ENCODE measurements at regions not wholly inside any gene's neighbourhood (a gene's known extent, or its start where the extent isn't known, plus 50 kb on each side); places are given as distances from the start of the nearest gene placed in this dataset.

GRCh38 chr17:14935845-14936485 lies 329.2 kb downstream of the PMP22 start:
- no peak for TF ChIP-seq CTCF (IDR thresholded peaks at IDR 0.05)
- no peak overlapping the region for H3K4me3 ChIP-seq
- no peak for DNase-seq
- no peaks in the 10 kb centered on the region for H3K9me3 ChIP-seq
- intact Hi-C loops (cut with DNase I): no loop called here
- no peaks in the 10 kb centered on the region for H3K27me3 ChIP-seq
- H3K9ac ChIP-seq (ENCODE audit: low read depth in 2 of 2, low read length in 2 of 2): no peak overlapping the region
- no peaks in the 10 kb centered on the region for H3K4me1 ChIP-seq
- H3K27ac ChIP-seq: no peak overlapping the region
- H3K36me3 ChIP-seq: no peaks in the 10 kb centered on the region

- H3K4me3 ChIP-seq: no peak overlapping the region
- no peaks in the 10 kb centered on the region for H3K4me1 ChIP-seq
- no peaks in the 10 kb centered on the region for H3K9me3 ChIP-seq
- TF ChIP-seq CTCF (IDR thresholded peaks at IDR 0.05): no peak
- no peaks in the 10 kb centered on the region for H3K36me3 ChIP-seq
- no peak overlapping the region for H3K9ac ChIP-seq (ENCODE audit: low read depth in 2 of 2, low read length in 2 of 2)
- intact Hi-C loops (cut with DNase I): no loop called here
- H3K27ac ChIP-seq: no peak overlapping the region
- no peak for DNase-seq
- H3K27me3 ChIP-seq: no peaks in the 10 kb centered on the region
Measured at GRCh38 chr17:14935139-14935841, 329.8 kb downstream of the PMP22 start.

GRCh38 chr17:14933676-14934075 lies 331.4 kb downstream of the PMP22 start:
- no peaks in the 10 kb centered on the region for H3K4me1 ChIP-seq
- intact Hi-C loops (cut with DNase I): no loop called here
- DNase-seq: no peak
- H3K9me3 ChIP-seq: no peaks in the 10 kb centered on the region
- H3K9ac ChIP-seq (ENCODE audit: low read depth in 2 of 2, low read length in 2 of 2): no peak overlapping the region
- TF ChIP-seq CTCF (IDR thresholded peaks at IDR 0.05): no peak
- H3K27ac ChIP-seq: no peak overlapping the region
- no peaks in the 10 kb centered on the region for H3K27me3 ChIP-seq
- no peak overlapping the region for H3K4me3 ChIP-seq
- H3K36me3 ChIP-seq: no peaks in the 10 kb centered on the region

- H3K27me3 ChIP-seq: no peaks in the 10 kb centered on the region
- no peaks in the 10 kb centered on the region for H3K36me3 ChIP-seq
- no peak overlapping the region for H3K27ac ChIP-seq
- intact Hi-C loops (cut with DNase I): loop anchor here (5.0 kb wide), 2 partner anchors 1329 to 1589 kb away; no protein-coding TSS in a partner anchor
- no peaks in the 10 kb centered on the region for H3K9me3 ChIP-seq
- H3K9ac ChIP-seq (ENCODE audit: low read depth in 2 of 2, low read length in 2 of 2): no peak overlapping the region
- peak; percentile 44 for DNase-seq
- peak; percentile 69 for TF ChIP-seq CTCF (IDR thresholded peaks at IDR 0.05)
- H3K4me3 ChIP-seq: no peak overlapping the region
- no peaks in the 10 kb centered on the region for H3K4me1 ChIP-seq
Measured at GRCh38 chr17:14926526-14927122, 338.5 kb downstream of the PMP22 start.

GRCh38 chr17:14926073-14926472 lies 339.1 kb downstream of the PMP22 start:
- TF ChIP-seq CTCF (IDR thresholded peaks at IDR 0.05): no peak
- Histone ChIP-seq H3K27me3 (no peaks in the 10 kb centered on the region), H3K9ac (ENCODE audit: low read depth in 2 of 2, low read length in 2 of 2) (no peak overlapping the region), H3K4me3 (no peak overlapping the region), H3K4me1 (no peaks in the 10 kb centered on the region), H3K36me3 (no peaks in the 10 kb centered on the region), H3K27ac (no peak overlapping the region), H3K9me3 (no peaks in the 10 kb centered on the region)
- intact Hi-C loops (cut with DNase I): loop anchor here (5.0 kb wide), 2 partner anchors 1329 to 1589 kb away; no protein-coding TSS in a partner anchor
- no peak for DNase-seq

Measured in colonic mucosa (tissue), 4 donors.